GM23338 (cell line): ENCODE measurements at regions not wholly inside any gene's neighbourhood (a gene's known extent, or its start where the extent isn't known, plus 50 kb on each side); places are given as distances from the start of the nearest gene placed in this dataset.

Source experiments
- ATAC-seq: fragments of 200-7000 bp; cut with Tn5 transposase; 3 replicates; pipeline ENCODE4 v1.9.1; 2020
- DNase-seq: peaks from one replicate; pipeline ENCODE4 v3.0.0-alpha.2; 2015; ENCODE audit warnings: low spot score
- H2AFZ ChIP-seq: fragments of 200-600 bp; sonication (generic); 2 replicates; pipeline ENCODE4 v1.8.0; 2016; ENCODE audit warnings: antibody characterized with exemption, mild to moderate bottlenecking, moderate library complexity
- H3F3A ChIP-seq: fragments of 200-600 bp; sonication (generic); replicated peaks from 2 replicates; pipeline ENCODE4 v1.8.0; 2017; ENCODE audit warnings: antibody characterized with exemption, mixed run types, low read depth
- H3K27ac ChIP-seq: fragments of 200-600 bp; sonication (generic); 2 replicates; pipeline ENCODE4 v1.6.1; 2016; ENCODE audit warnings: low read depth
- H3K27me3 ChIP-seq: fragments of 200-600 bp; sonication (generic); 2 replicates; pipeline ENCODE4 v1.8.0; 2016; ENCODE audit warnings: mild to moderate bottlenecking, mixed run types, moderate library complexity; ENCODE audit not compliant: insufficient read depth
- H3K36me3 ChIP-seq: fragments of 200-600 bp; sonication (generic); 2 replicates; pipeline ENCODE4 v1.8.0; 2016; ENCODE audit warnings: mild to moderate bottlenecking; ENCODE audit not compliant: insufficient read depth
- H3K4me1 ChIP-seq: fragments of 200-600 bp; sonication (generic); 2 replicates; pipeline ENCODE4 v1.8.0; 2016; ENCODE audit warnings: mild to moderate bottlenecking, moderate library complexity; ENCODE audit not compliant: insufficient read depth
- H3K4me2 ChIP-seq: fragments of 200-600 bp; sonication (generic); 2 replicates; pipeline ENCODE4 v1.7.1; 2017; ENCODE audit warnings: mixed run types
- H3K4me3 ChIP-seq: fragments of 200-600 bp; sonication (generic); 2 replicates; pipeline ENCODE4 v1.6.1; 2016; ENCODE audit warnings: mixed run types
- H3K79me2 ChIP-seq: fragments of 200-600 bp; sonication (generic); replicated peaks from 2 replicates; pipeline ENCODE4 v1.8.0; 2017; ENCODE audit warnings: mild to moderate bottlenecking; ENCODE audit not compliant: insufficient read depth
- H3K9me2 ChIP-seq: fragments of 200-600 bp; sonication (generic); 2 replicates; pipeline ENCODE4 v1.8.0; 2017; ENCODE audit not compliant: insufficient read depth
- H4K20me1 ChIP-seq: fragments of 200-600 bp; sonication (generic); replicated peaks from 2 replicates; pipeline ENCODE4 v1.8.0; 2017; ENCODE audit warnings: mild to moderate bottlenecking; ENCODE audit not compliant: insufficient read depth
- H3K27ac Mint-ChIP-seq: 2 replicates; pipeline ENCODE4 v1.8.0; 2020; ENCODE audit warnings: inconsistent platforms, mild to moderate bottlenecking, moderate library complexity, mixed read lengths
- H3K27me3 Mint-ChIP-seq: 3 replicates; pipeline ENCODE4 v1.8.0; 2022; ENCODE audit warnings: low read depth, mild to moderate bottlenecking, moderate library complexity, mixed read lengths, inconsistent platforms; ENCODE audit not compliant: insufficient read depth, poor library complexity
- H3K36me3 Mint-ChIP-seq: 3 replicates; pipeline ENCODE4 v1.8.0; 2021; ENCODE audit warnings: low read depth, mild to moderate bottlenecking, inconsistent platforms, moderate library complexity, mixed read lengths
- H3K4me1 Mint-ChIP-seq: 3 replicates; pipeline ENCODE4 v1.8.0; 2020; ENCODE audit warnings: mild to moderate bottlenecking, inconsistent platforms, mixed read lengths
- H3K4me3 Mint-ChIP-seq: 3 replicates; pipeline ENCODE4 v1.8.0; 2021; ENCODE audit warnings: moderate library complexity, mild to moderate bottlenecking, inconsistent platforms, mixed read lengths
- H3K9me3 Mint-ChIP-seq: 3 replicates; pipeline ENCODE4 v1.8.0; 2020; ENCODE audit warnings: moderate library complexity, mild to moderate bottlenecking, inconsistent platforms, mixed read lengths
- CREB1 ChIP-seq: fragments of 250-450 bp; sonication (Bioruptor Pico); IDR thresholded peaks from 2 replicates; pipeline ENCODE4 v1.5.0; 2020; ENCODE audit warnings: low read depth, mild to moderate bottlenecking, moderate library complexity
- EZH2 ChIP-seq: fragments of 200-600 bp; sonication (generic); IDR thresholded peaks from one replicate; pipeline ENCODE4 v1.8.0; 2017; ENCODE audit warnings: antibody characterized with exemption, mild to moderate bottlenecking, low read depth; ENCODE audit not compliant: unreplicated experiment
- EZH2phosphoT487 ChIP-seq: fragments of 200-600 bp; sonication (generic); IDR thresholded peaks from one replicate; pipeline ENCODE4 v1.8.1; 2018; ENCODE audit warnings: antibody characterized with exemption; ENCODE audit not compliant: unreplicated experiment
- JUNB ChIP-seq: IDR thresholded peaks from one replicate; pipeline ENCODE4 v1.6.1; 2016; ENCODE audit warnings: antibody characterized with exemption; ENCODE audit not compliant: unreplicated experiment
- NANOG ChIP-seq: IDR thresholded peaks from 2 replicates; pipeline ENCODE4 v1.6.1; 2016; ENCODE audit warnings: antibody characterized with exemption, borderline replicate concordance
- POLR2AphosphoS5 ChIP-seq: IDR thresholded peaks from 2 replicates; pipeline ENCODE4 v1.6.1; 2016; ENCODE audit warnings: antibody characterized with exemption, low read depth
- REST ChIP-seq: IDR thresholded peaks from one replicate; pipeline ENCODE4 v1.6.1; 2018; ENCODE audit warnings: antibody characterized with exemption; ENCODE audit not compliant: unreplicated experiment
- STAT1 ChIP-seq: IDR thresholded peaks from one replicate; pipeline ENCODE4 v1.6.1; 2016; ENCODE audit warnings: antibody characterized with exemption; ENCODE audit not compliant: unreplicated experiment
- ZNF114 ChIP-seq: fragments of 250-450 bp; sonication (Bioruptor Pico); IDR thresholded peaks from 2 replicates; pipeline ENCODE4 v1.5.0; 2020; ENCODE audit warnings: mild to moderate bottlenecking, moderate library complexity
- ZNF331 ChIP-seq: fragments of 250-450 bp; sonication (Bioruptor Pico); IDR thresholded peaks from 2 replicates; pipeline ENCODE4 v1.5.0; 2020; ENCODE audit warnings: low read depth, mild to moderate bottlenecking, moderate library complexity
- ZNF462 ChIP-seq: fragments of 250-450 bp; sonication (Bioruptor Pico); IDR thresholded peaks from 2 replicates; pipeline ENCODE4 v1.5.0; 2020; ENCODE audit warnings: mild to moderate bottlenecking, moderate library complexity
- TF ChIP-seq, protein P1 (sequence below), 2 experiments: fragments of 200-600 bp in 1 of 2; sonication (generic) in 1 of 2; conservative IDR thresholded peaks; 2 replicates each; pipeline versions ENCODE4 v1.5.1 to v1.6.1; 2016 to 2017; ENCODE audit warnings: antibody characterized with exemption in 2 of 2, low read depth in 2 of 2, mild to moderate bottlenecking in 2 of 2, moderate library complexity in 1 of 2
- TF ChIP-seq, protein P2 (sequence below): IDR thresholded peaks from 2 replicates; pipeline ENCODE4 v1.6.1; 2016; ENCODE audit warnings: antibody characterized with exemption

DNA sequence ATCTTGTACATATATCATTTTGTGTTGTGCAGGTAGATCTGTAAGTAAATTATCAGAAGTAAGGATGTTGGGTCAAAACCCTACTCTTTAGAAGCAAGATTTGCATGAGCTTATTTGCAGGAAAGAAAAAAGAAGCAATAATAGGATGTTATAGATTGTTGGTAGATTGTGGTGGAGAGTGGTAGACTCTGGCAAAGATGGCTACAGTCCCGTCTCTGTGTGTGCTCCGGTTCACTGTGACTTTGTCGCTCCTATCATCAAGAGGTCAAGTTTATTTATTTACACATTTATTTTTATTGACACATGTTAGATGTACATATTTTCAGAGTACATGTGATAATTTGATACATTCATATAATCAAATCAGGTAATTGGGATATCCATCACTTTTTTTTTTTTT, 81.0 kb upstream of the NDUFV2 start:
- no peaks in the 10 kb centered on the region; the same call in 1 of the 2 replicates for H3F3A ChIP-seq
- H3K36me3 Mint-ChIP-seq: peaks cover 2% of the 10 kb centered on the region; the same call in 1 of the 3 replicates
- H3K27me3 Mint-ChIP-seq: peaks cover 10% of the 10 kb centered on the region
- H3K27ac ChIP-seq: no peak overlapping the region
- H3K4me3 Mint-ChIP-seq: no peak overlapping the region
- H3K27me3 ChIP-seq: no peaks in the 10 kb centered on the region
- H3K4me1 Mint-ChIP-seq: peaks cover 22% of the 10 kb centered on the region
- H4K20me1 ChIP-seq: no peaks in the 10 kb centered on the region
- no peak overlapping the region for H2AFZ ChIP-seq
- TF ChIP-seq ZNF331 (CRISPR knock-in tag) (no peak), NANOG (no peak), JUNB (no peak), ZNF462 (no peak), ZNF114 (no peak), EZH2phosphoT487 (no peak), STAT1 (no peak), POLR2AphosphoS5 (no peak), EZH2 (no peak), CREB1 (CRISPR knock-in tag) (no peak), REST (no peak)
- TF ChIP-seq, protein P1, sequence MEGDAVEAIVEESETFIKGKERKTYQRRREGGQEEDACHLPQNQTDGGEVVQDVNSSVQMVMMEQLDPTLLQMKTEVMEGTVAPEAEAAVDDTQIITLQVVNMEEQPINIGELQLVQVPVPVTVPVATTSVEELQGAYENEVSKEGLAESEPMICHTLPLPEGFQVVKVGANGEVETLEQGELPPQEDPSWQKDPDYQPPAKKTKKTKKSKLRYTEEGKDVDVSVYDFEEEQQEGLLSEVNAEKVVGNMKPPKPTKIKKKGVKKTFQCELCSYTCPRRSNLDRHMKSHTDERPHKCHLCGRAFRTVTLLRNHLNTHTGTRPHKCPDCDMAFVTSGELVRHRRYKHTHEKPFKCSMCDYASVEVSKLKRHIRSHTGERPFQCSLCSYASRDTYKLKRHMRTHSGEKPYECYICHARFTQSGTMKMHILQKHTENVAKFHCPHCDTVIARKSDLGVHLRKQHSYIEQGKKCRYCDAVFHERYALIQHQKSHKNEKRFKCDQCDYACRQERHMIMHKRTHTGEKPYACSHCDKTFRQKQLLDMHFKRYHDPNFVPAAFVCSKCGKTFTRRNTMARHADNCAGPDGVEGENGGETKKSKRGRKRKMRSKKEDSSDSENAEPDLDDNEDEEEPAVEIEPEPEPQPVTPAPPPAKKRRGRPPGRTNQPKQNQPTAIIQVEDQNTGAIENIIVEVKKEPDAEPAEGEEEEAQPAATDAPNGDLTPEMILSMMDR (conservative IDR thresholded peaks at IDR 0.05; ENCODE audit: low read depth in 2 of 2): no peak
- TF ChIP-seq, protein P2, sequence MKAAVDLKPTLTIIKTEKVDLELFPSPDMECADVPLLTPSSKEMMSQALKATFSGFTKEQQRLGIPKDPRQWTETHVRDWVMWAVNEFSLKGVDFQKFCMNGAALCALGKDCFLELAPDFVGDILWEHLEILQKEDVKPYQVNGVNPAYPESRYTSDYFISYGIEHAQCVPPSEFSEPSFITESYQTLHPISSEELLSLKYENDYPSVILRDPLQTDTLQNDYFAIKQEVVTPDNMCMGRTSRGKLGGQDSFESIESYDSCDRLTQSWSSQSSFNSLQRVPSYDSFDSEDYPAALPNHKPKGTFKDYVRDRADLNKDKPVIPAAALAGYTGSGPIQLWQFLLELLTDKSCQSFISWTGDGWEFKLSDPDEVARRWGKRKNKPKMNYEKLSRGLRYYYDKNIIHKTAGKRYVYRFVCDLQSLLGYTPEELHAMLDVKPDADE: no peak
- no peak overlapping the region for H3K27ac Mint-ChIP-seq
- no peak for DNase-seq
- no peak for ATAC-seq
- no peaks in the 10 kb centered on the region for H3K79me2 ChIP-seq
- 0 out of 2 replicates have a peak, but pooled peaks cover 8% of the 10 kb centered on the region for H3K9me2 ChIP-seq
- H3K4me1 ChIP-seq: peaks cover 15% of the 10 kb centered on the region
- no peak overlapping the region for H3K4me3 ChIP-seq
- H3K4me2 ChIP-seq: no peak overlapping the region
- H3K9me3 Mint-ChIP-seq: peaks cover 4% of the 10 kb centered on the region; the same call in 2 of the 3 replicates
- H3K36me3 ChIP-seq: no peaks in the 10 kb centered on the region
